GM19240 (cell line): ENCODE measurements at regions not wholly inside any gene's neighbourhood (a gene's known extent, or its start where the extent isn't known, plus 50 kb on each side); places are given as distances from the start of the nearest gene placed in this dataset.

Source experiments
- DNase-seq: peaks from one replicate; pipeline ENCODE4 v3.0.0; 2011; ENCODE audit warnings: low spot score; ENCODE audit not compliant: insufficient read length

- no peak for DNase-seq
Measured at GRCh38 chr12:65653321-65653720, 171.0 kb upstream of the HMGA2 start.

- DNase-seq = no peak
Measured at GRCh38 chr12:65653946-65654629, 170.2 kb upstream of the HMGA2 start.

GRCh38 chr12:65655074-65655493 lies 169.2 kb upstream of the HMGA2 start:
- DNase-seq = no peak

- DNase-seq = no peak
Measured at GRCh38 chr12:65656156-65656882, 168.0 kb upstream of the HMGA2 start.

GRCh38 chr12:65656891-65657351 lies 167.4 kb upstream of the HMGA2 start:
- no peak for DNase-seq

- DNase-seq = no peak
Measured at GRCh38 chr12:65657635-65658034, 166.6 kb upstream of the HMGA2 start.

GRCh38 chr12:65658360-65658759 lies 165.9 kb upstream of the HMGA2 start:
- DNase-seq = no peak

- DNase-seq = no peak
Measured at GRCh38 chr12:65659681-65660080, 164.6 kb upstream of the HMGA2 start.

GRCh38 chr12:65660096-65660495 lies 164.2 kb upstream of the HMGA2 start:
- DNase-seq = no peak

- no peak for DNase-seq
Measured at GRCh38 chr12:65660836-65661235, 163.4 kb upstream of the HMGA2 start.

GRCh38 chr12:65662590-65662989 lies 161.7 kb upstream of the HMGA2 start:
- DNase-seq = no peak

- no peak for DNase-seq
Measured at GRCh38 chr12:65663097-65663496, 161.2 kb upstream of the HMGA2 start.

GRCh38 chr12:65663648-65664047 lies 160.6 kb upstream of the HMGA2 start:
- no peak for DNase-seq

GRCh38 chr12:65664715-65665250 lies 159.5 kb upstream of the HMGA2 start:
- no peak for DNase-seq

- no peak for DNase-seq
Measured at GRCh38 chr12:65665817-65666216, 158.5 kb upstream of the HMGA2 start.

GRCh38 chr12:65666876-65667275 lies 157.4 kb upstream of the HMGA2 start:
- DNase-seq = no peak

GRCh38 chr12:65667932-65668331 lies 156.4 kb upstream of the HMGA2 start:
- no peak for DNase-seq

- DNase-seq = no peak
Measured at GRCh38 chr12:65668981-65669695, 155.1 kb upstream of the HMGA2 start.

GRCh38 chr12:65670775-65671174 lies 153.5 kb upstream of the HMGA2 start:
- no peak for DNase-seq

- no peak for DNase-seq
Measured at GRCh38 chr12:65672441-65672840, 151.8 kb upstream of the HMGA2 start.

- DNase-seq = no peak
Measured at GRCh38 chr12:65673156-65673690, 151.1 kb upstream of the HMGA2 start.

GRCh38 chr12:65673732-65674131 lies 150.6 kb upstream of the HMGA2 start:
- DNase-seq = no peak
